PC-9 (cell line): ENCODE measurements at regions not wholly inside any gene's neighbourhood (a gene's known extent, or its start where the extent isn't known, plus 50 kb on each side); places are given as distances from the start of the nearest gene placed in this dataset.

Source experiments
- EZH2 ChIP-seq: fragments of 200-600 bp; sonication (generic); IDR thresholded peaks from 2 replicates; pipeline ENCODE4 v1.8.0; 2017; ENCODE audit warnings: antibody characterized with exemption, low read depth
- TF ChIP-seq, protein P1 (sequence below): fragments of 200-600 bp; sonication (generic); conservative IDR thresholded peaks from 2 replicates; pipeline ENCODE4 v1.6.1; 2017; ENCODE audit warnings: mixed run types, antibody characterized with exemption, mild to moderate bottlenecking, moderate library complexity

- TF ChIP-seq, protein P1, sequence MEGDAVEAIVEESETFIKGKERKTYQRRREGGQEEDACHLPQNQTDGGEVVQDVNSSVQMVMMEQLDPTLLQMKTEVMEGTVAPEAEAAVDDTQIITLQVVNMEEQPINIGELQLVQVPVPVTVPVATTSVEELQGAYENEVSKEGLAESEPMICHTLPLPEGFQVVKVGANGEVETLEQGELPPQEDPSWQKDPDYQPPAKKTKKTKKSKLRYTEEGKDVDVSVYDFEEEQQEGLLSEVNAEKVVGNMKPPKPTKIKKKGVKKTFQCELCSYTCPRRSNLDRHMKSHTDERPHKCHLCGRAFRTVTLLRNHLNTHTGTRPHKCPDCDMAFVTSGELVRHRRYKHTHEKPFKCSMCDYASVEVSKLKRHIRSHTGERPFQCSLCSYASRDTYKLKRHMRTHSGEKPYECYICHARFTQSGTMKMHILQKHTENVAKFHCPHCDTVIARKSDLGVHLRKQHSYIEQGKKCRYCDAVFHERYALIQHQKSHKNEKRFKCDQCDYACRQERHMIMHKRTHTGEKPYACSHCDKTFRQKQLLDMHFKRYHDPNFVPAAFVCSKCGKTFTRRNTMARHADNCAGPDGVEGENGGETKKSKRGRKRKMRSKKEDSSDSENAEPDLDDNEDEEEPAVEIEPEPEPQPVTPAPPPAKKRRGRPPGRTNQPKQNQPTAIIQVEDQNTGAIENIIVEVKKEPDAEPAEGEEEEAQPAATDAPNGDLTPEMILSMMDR = no peak
- TF ChIP-seq EZH2 = no peak
Observed at GRCh38 chr12:5177731-5178130, 134.1 kb downstream of the KCNA5 start.
